ENCODE measurements at regions not wholly inside any gene's neighbourhood (a gene's known extent, or its start where the extent isn't known, plus 50 kb on each side); places are given as distances from the start of the nearest gene placed in this dataset.

- DNase-seq (ENCODE audit: low read depth in 1 of 2, low spot score in 1 of 2): no peak
- Histone ChIP-seq H3K27me3 (ENCODE audit: insufficient read depth, poor library complexity, severe bottlenecking) (peaks cover 7% of the 10 kb centered on the region), H3K4me3 (replicated peaks; ENCODE audit: insufficient read depth, low read length) (no peak overlapping the region), H3K27ac (replicated peaks) (no peak overlapping the region)
- TF ChIP-seq SPI1 (IDR thresholded peaks at IDR 0.05; ENCODE audit: borderline replicate concordance, low read depth) (no peak), POLR2AphosphoS5 (IDR thresholded peaks at IDR 0.05; ENCODE audit: low read depth) (no peak), GABPA (IDR thresholded peaks at IDR 0.05; ENCODE audit: low read depth) (no peak), CTCF (IDR thresholded peaks at IDR 0.05; ENCODE audit: insufficient read depth, low read length) (no peak)
- TF ChIP-seq, protein P1, sequence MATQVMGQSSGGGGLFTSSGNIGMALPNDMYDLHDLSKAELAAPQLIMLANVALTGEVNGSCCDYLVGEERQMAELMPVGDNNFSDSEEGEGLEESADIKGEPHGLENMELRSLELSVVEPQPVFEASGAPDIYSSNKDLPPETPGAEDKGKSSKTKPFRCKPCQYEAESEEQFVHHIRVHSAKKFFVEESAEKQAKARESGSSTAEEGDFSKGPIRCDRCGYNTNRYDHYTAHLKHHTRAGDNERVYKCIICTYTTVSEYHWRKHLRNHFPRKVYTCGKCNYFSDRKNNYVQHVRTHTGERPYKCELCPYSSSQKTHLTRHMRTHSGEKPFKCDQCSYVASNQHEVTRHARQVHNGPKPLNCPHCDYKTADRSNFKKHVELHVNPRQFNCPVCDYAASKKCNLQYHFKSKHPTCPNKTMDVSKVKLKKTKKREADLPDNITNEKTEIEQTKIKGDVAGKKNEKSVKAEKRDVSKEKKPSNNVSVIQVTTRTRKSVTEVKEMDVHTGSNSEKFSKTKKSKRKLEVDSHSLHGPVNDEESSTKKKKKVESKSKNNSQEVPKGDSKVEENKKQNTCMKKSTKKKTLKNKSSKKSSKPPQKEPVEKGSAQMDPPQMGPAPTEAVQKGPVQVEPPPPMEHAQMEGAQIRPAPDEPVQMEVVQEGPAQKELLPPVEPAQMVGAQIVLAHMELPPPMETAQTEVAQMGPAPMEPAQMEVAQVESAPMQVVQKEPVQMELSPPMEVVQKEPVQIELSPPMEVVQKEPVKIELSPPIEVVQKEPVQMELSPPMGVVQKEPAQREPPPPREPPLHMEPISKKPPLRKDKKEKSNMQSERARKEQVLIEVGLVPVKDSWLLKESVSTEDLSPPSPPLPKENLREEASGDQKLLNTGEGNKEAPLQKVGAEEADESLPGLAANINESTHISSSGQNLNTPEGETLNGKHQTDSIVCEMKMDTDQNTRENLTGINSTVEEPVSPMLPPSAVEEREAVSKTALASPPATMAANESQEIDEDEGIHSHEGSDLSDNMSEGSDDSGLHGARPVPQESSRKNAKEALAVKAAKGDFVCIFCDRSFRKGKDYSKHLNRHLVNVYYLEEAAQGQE (IDR thresholded peaks at IDR 0.05; ENCODE audit: insufficient replicate concordance, low read depth): no peak
Observed at GRCh38 chr14:30264161-30264560, 294.8 kb upstream of the G2E3 start.

DNA sequence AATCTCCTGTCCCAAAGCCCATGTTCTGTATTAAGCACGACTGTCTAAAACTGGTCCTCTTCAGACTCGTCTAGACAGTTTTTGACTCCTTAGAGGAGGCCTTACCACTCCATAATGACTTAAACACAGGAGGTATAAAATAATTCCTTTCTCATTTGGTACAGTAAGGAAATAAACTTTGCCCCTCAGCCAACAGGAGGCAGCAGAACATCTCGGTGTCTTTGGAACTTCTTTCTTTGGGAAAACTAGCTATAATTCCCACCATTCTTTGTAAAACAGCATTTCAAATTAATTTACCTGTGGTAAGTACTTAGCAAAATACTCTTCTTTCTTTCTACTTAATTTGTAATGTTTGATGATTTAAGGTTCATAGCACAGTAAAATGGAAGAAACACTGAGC lies 292.7 kb upstream of the G2E3 start:
- TF ChIP-seq CTCF (IDR thresholded peaks at IDR 0.05; ENCODE audit: insufficient read depth, low read length) (no peak), SPI1 (IDR thresholded peaks at IDR 0.05; ENCODE audit: borderline replicate concordance, low read depth) (no peak), POLR2AphosphoS5 (IDR thresholded peaks at IDR 0.05; ENCODE audit: low read depth) (no peak), GABPA (IDR thresholded peaks at IDR 0.05; ENCODE audit: low read depth) (no peak)
- TF ChIP-seq, protein P1 (IDR thresholded peaks at IDR 0.05; ENCODE audit: insufficient replicate concordance, low read depth): no peak
- Histone ChIP-seq H3K27me3 (ENCODE audit: insufficient read depth, poor library complexity, severe bottlenecking) (peaks cover 5% of the 10 kb centered on the region), H3K4me3 (replicated peaks; ENCODE audit: insufficient read depth, low read length) (no peak overlapping the region), H3K27ac (replicated peaks) (no peak overlapping the region)
- no peak for DNase-seq (ENCODE audit: low read depth in 1 of 2, low spot score in 1 of 2)

- TF ChIP-seq GABPA (IDR thresholded peaks at IDR 0.05; ENCODE audit: low read depth) (no peak), SPI1 (IDR thresholded peaks at IDR 0.05; ENCODE audit: borderline replicate concordance, low read depth) (no peak), CTCF (IDR thresholded peaks at IDR 0.05; ENCODE audit: insufficient read depth, low read length) (no peak), POLR2AphosphoS5 (IDR thresholded peaks at IDR 0.05; ENCODE audit: low read depth) (no peak)
- TF ChIP-seq, protein P1 (IDR thresholded peaks at IDR 0.05; ENCODE audit: insufficient replicate concordance, low read depth): no peak
- H3K27me3 ChIP-seq (ENCODE audit: insufficient read depth, poor library complexity, severe bottlenecking): peaks cover 4% of the 10 kb centered on the region
- no peak overlapping the region for H3K27ac ChIP-seq (replicated peaks)
- no peak overlapping the region for H3K4me3 ChIP-seq (replicated peaks; ENCODE audit: insufficient read depth, low read length)
- DNase-seq (ENCODE audit: low read depth in 1 of 2, low spot score in 1 of 2): no peak
Observed at GRCh38 chr14:30267141-30267540, 291.8 kb upstream of the G2E3 start.

Measured in HL-60 (cell line).